ENCODE measurements at regions not wholly inside any gene's neighbourhood (a gene's known extent, or its start where the extent isn't known, plus 50 kb on each side); places are given as distances from the start of the nearest gene placed in this dataset.

- no peak for TF ChIP-seq CTCF (IDR thresholded peaks at IDR 0.05)
- no peak overlapping the region for H3K4me3 ChIP-seq (ENCODE audit: low read length)
- H3K36me3 ChIP-seq (ENCODE audit: control insufficient read depth, insufficient read depth, low read length) = no peaks in the 10 kb centered on the region
- no peaks in the 10 kb centered on the region for H3K9me3 ChIP-seq (ENCODE audit: control insufficient read depth, insufficient read depth, low read length)
- H3K9me3 Mint-ChIP-seq = no peaks in the 10 kb centered on the region
- peaks cover 19% of the 10 kb centered on the region for H3K4me1 ChIP-seq (ENCODE audit: control insufficient read depth, insufficient read depth, low read length)
- no peaks in the 10 kb centered on the region for H3K36me3 Mint-ChIP-seq
- no peak for ATAC-seq
- H3K27ac Mint-ChIP-seq = no peak overlapping the region
- no CpG with 5 or more reads among the region's 1 CpG for WGBS (ENCODE audit: insufficient coverage)
- H3K27me3 Mint-ChIP-seq (ENCODE audit: low read depth in 2 of 2) = no peaks in the 10 kb centered on the region
- H3K4me1 Mint-ChIP-seq = peaks cover 30 to 38% of the 10 kb centered on the region in 2 donors
- intact Hi-C loops (cut with micrococcal nuclease) = no loop called here
- no peak for DNase-seq
- no peaks in the 10 kb centered on the region for H3K27me3 ChIP-seq (ENCODE audit: control insufficient read depth, insufficient read depth, low read length)
- no peak overlapping the region for H3K4me3 Mint-ChIP-seq
- no peak overlapping the region for H3K27ac ChIP-seq (ENCODE audit: low read length)
Observed at GRCh38 chr2:181255651-181256050, 201.5 kb upstream of the ITGA4 start.

GRCh38 chr2:181258720-181259119 is 198.5 kb upstream of the ITGA4 start:
- H3K9me3 Mint-ChIP-seq = no peaks in the 10 kb centered on the region

GRCh38 chr2:181262782-181263181 is 194.4 kb upstream of the ITGA4 start:
- Mint-ChIP-seq H3K36me3 (peaks cover 6% of the 10 kb centered on the region), H3K4me1 (peaks cover 13 to 17% of the 10 kb centered on the region in 2 donors), H3K9me3 (no peaks in the 10 kb centered on the region), H3K27me3 (ENCODE audit: low read depth in 2 of 2) (no peaks in the 10 kb centered on the region), H3K27ac (peak overlapping the region in 1 of 2 donors; percentile 39), H3K4me3 (no peak overlapping the region)
- no peaks in the 10 kb centered on the region for H3K27me3 ChIP-seq (ENCODE audit: control insufficient read depth, insufficient read depth, low read length)
- H3K4me1 ChIP-seq (ENCODE audit: control insufficient read depth, insufficient read depth, low read length) = no peaks in the 10 kb centered on the region
- H3K36me3 ChIP-seq (ENCODE audit: control insufficient read depth, insufficient read depth, low read length) = no peaks in the 10 kb centered on the region
- no peak overlapping the region for H3K4me3 ChIP-seq (ENCODE audit: low read length)
- no peak overlapping the region for H3K27ac ChIP-seq (ENCODE audit: low read length)
- intact Hi-C loops (cut with micrococcal nuclease) = no loop called here
- H3K9me3 ChIP-seq (ENCODE audit: control insufficient read depth, insufficient read depth, low read length) = no peaks in the 10 kb centered on the region
- no peak for DNase-seq
- TF ChIP-seq CTCF (IDR thresholded peaks at IDR 0.05) = no peak
- ATAC-seq = no peak

More at GRCh38 chr2:181258720-181259119, 198.5 kb upstream of the ITGA4 start:
- Histone ChIP-seq H3K36me3 (ENCODE audit: control insufficient read depth, insufficient read depth, low read length) (no peaks in the 10 kb centered on the region), H3K4me3 (ENCODE audit: low read length) (no peak overlapping the region), H3K9me3 (ENCODE audit: control insufficient read depth, insufficient read depth, low read length) (no peaks in the 10 kb centered on the region), H3K27ac (ENCODE audit: low read length) (no peak overlapping the region), H3K4me1 (ENCODE audit: control insufficient read depth, insufficient read depth, low read length) (peaks cover under 1% of the 10 kb centered on the region), H3K27me3 (ENCODE audit: control insufficient read depth, insufficient read depth, low read length) (no peaks in the 10 kb centered on the region)
- ATAC-seq (no peak), DNase-seq (no peak)
- H3K27me3 Mint-ChIP-seq (ENCODE audit: low read depth in 2 of 2) = no peaks in the 10 kb centered on the region
- H3K27ac Mint-ChIP-seq = no peak overlapping the region
- H3K36me3 Mint-ChIP-seq = no peaks in the 10 kb centered on the region
- intact Hi-C loops (cut with micrococcal nuclease) = no loop called here
- WGBS (ENCODE audit: insufficient coverage) = 100% methylated on average over 2 of the region's 2 CpGs
- peaks cover 17 to 20% of the 10 kb centered on the region in 2 donors for H3K4me1 Mint-ChIP-seq
- no peak overlapping the region for H3K4me3 Mint-ChIP-seq
- TF ChIP-seq CTCF (IDR thresholded peaks at IDR 0.05) = no peak

- DNase-seq = no peak
- H3K27me3 ChIP-seq (ENCODE audit: control insufficient read depth, insufficient read depth, low read length) = no peaks in the 10 kb centered on the region
- Mint-ChIP-seq H3K27ac (no peak overlapping the region), H3K9me3 (no peaks in the 10 kb centered on the region), H3K27me3 (ENCODE audit: low read depth in 2 of 2) (no peaks in the 10 kb centered on the region), H3K4me1 (peaks cover 13 to 28% of the 10 kb centered on the region in 2 donors), H3K4me3 (no peak overlapping the region), H3K36me3 (peaks cover 6% of the 10 kb centered on the region)
- intact Hi-C loops (cut with micrococcal nuclease) = no loop called here
- no peak for TF ChIP-seq CTCF (IDR thresholded peaks at IDR 0.05)
- no peak for ATAC-seq
- H3K27ac ChIP-seq (ENCODE audit: low read length) = no peak overlapping the region
- WGBS (ENCODE audit: insufficient coverage) = 92% methylated on average over 1 of the region's 1 CpG
- no peak overlapping the region for H3K4me3 ChIP-seq (ENCODE audit: low read length)
- no peaks in the 10 kb centered on the region for H3K36me3 ChIP-seq (ENCODE audit: control insufficient read depth, insufficient read depth, low read length)
- H3K9me3 ChIP-seq (ENCODE audit: control insufficient read depth, insufficient read depth, low read length) = no peaks in the 10 kb centered on the region
- H3K4me1 ChIP-seq (ENCODE audit: control insufficient read depth, insufficient read depth, low read length) = no peaks in the 10 kb centered on the region
Observed at GRCh38 chr2:181264001-181264400, 193.2 kb upstream of the ITGA4 start.

Data from natural killer cell (primary cell).